ENCODE measurements at regions not wholly inside any gene's neighbourhood (a gene's known extent, or its start where the extent isn't known, plus 50 kb on each side); places are given as distances from the start of the nearest gene placed in this dataset.

DNA sequence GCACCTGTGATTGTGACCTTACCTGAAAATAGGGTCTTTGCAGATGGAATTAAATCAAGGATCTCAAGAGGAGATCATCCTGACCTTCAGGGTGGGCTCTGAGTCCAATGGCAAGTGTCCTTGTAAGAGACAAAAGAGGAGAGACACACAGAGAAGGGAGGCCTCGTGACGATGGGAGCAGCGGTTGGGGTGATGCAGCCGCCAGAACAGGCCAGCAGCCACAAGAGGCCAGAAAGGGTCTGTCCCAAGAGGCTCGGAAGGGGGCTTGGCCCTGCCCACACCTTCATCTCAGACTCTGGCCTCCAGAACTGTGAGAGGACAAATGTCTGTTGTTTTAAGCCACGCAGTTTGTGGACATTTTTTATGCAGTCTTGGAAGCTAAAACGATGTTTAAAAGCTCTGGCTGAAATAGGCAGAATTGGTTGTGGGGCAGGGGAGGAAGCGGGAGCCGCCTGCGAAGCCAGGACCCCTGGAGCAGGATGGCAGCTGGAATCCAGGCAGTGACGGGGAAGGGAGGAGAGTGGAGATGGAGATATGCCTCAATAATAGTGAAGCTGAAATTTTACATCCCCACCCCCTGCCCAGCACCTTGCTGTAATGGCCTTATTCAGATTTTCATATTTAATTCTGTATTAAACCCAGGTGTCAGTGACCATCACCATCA lies 216.4 kb downstream of the ANKRD60 start:
- H3F3A ChIP-seq (ENCODE audit: insufficient read depth), result no peaks in the 10 kb centered on the region
- H3K9ac ChIP-seq (ENCODE audit: low read length), result no peak overlapping the region
- no peaks in the 10 kb centered on the region for H3K9me3 ChIP-seq (ENCODE audit: insufficient read depth, low read length)

DNA sequence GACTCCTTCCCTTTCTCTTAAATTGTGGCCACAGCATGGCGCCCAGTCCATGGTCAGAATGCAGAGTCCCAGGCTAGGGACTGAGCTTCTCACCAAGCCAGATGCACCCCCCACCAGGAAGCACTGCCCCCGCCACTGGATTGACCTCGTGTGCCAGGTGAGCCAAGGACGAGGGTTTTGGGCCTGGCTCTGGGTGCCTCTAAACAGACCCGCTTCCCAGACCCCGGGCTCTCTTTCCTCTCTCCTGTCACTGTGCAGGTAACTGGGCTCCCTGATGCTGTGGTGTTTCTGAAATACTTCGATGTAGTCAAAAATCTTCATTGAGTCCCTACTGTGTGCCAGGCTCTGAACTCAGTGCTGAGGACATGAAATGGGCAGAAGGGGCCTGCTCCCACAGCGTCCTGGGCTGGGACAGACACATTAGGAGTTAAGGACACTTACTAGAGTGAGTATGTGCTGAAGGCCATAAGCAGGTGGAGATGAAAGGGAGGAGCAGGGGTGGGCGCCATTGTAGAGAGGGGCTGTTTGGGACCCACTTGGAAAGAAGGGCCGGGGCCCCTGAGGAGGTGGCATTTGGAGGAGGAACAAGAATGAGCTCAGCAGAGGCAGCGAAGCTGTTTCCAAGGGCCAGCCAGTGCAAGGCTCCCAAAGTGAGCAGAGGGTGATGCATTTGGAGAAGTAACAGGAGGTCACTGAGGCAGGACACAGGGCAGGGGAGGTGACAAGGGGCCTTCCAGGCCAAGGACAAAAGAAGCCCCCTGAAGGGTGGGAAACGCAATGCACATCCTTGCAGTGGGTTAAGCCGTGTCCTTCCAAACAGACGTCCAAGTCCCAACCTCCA lies 217.1 kb downstream of the ANKRD60 start:
- no peaks in the 10 kb centered on the region for H4K20me1 ChIP-seq (ENCODE audit: low read depth, low read length)
- H3F3A ChIP-seq (ENCODE audit: insufficient read depth), result no peaks in the 10 kb centered on the region
- no peak overlapping the region for H3K4me2 ChIP-seq (ENCODE audit: low read depth, low read length, poor library complexity, severe bottlenecking)
- no peaks in the 10 kb centered on the region for H3K9me2 ChIP-seq (replicated peaks; ENCODE audit: insufficient read depth, low read length)
- H3K27me3 ChIP-seq (ENCODE audit: low read length), result no peaks in the 10 kb centered on the region
- H3K27ac ChIP-seq (ENCODE audit: low read depth, low read length), result no peak overlapping the region
- no peaks in the 10 kb centered on the region for H3K79me2 ChIP-seq (ENCODE audit: insufficient read depth, low read length)
- TF ChIP-seq EZH2phosphoT487 (conservative IDR thresholded peaks at IDR 0.05; ENCODE audit: low read length), result no peak
- no peaks in the 10 kb centered on the region for H3K36me3 ChIP-seq (ENCODE audit: low read length)
- H3K9ac ChIP-seq (ENCODE audit: low read length), result no peak overlapping the region
- no peak overlapping the region for H3K4me3 ChIP-seq (ENCODE audit: insufficient read depth, low read length, poor library complexity, severe bottlenecking)
- no peaks in the 10 kb centered on the region for H3K9me3 ChIP-seq (ENCODE audit: insufficient read depth, low read length)
- no peak overlapping the region for H2AFZ ChIP-seq (ENCODE audit: low read depth, low read length, severe bottlenecking)

More for the DNA sequence above, 216.4 kb downstream of the ANKRD60 start:
- Histone ChIP-seq H3K36me3 (ENCODE audit: low read length) (no peaks in the 10 kb centered on the region), H4K20me1 (ENCODE audit: low read depth, low read length) (no peaks in the 10 kb centered on the region), H3K27ac (ENCODE audit: low read depth, low read length) (no peak overlapping the region), H3K4me2 (ENCODE audit: low read depth, low read length, poor library complexity, severe bottlenecking) (no peak overlapping the region), H3K27me3 (ENCODE audit: low read length) (no peaks in the 10 kb centered on the region), H3K4me3 (ENCODE audit: insufficient read depth, low read length, poor library complexity, severe bottlenecking) (no peak overlapping the region), H3K79me2 (ENCODE audit: insufficient read depth, low read length) (no peaks in the 10 kb centered on the region), H3K9me2 (replicated peaks; ENCODE audit: insufficient read depth, low read length) (no peaks in the 10 kb centered on the region), H2AFZ (ENCODE audit: low read depth, low read length, severe bottlenecking) (no peak overlapping the region)
- no peak for TF ChIP-seq EZH2phosphoT487 (conservative IDR thresholded peaks at IDR 0.05; ENCODE audit: low read length)
- TF ChIP-seq, protein P1, sequence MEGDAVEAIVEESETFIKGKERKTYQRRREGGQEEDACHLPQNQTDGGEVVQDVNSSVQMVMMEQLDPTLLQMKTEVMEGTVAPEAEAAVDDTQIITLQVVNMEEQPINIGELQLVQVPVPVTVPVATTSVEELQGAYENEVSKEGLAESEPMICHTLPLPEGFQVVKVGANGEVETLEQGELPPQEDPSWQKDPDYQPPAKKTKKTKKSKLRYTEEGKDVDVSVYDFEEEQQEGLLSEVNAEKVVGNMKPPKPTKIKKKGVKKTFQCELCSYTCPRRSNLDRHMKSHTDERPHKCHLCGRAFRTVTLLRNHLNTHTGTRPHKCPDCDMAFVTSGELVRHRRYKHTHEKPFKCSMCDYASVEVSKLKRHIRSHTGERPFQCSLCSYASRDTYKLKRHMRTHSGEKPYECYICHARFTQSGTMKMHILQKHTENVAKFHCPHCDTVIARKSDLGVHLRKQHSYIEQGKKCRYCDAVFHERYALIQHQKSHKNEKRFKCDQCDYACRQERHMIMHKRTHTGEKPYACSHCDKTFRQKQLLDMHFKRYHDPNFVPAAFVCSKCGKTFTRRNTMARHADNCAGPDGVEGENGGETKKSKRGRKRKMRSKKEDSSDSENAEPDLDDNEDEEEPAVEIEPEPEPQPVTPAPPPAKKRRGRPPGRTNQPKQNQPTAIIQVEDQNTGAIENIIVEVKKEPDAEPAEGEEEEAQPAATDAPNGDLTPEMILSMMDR (IDR thresholded peaks at IDR 0.05; ENCODE audit: insufficient read depth, low read length, poor library complexity, severe bottlenecking), result no peak

DNA sequence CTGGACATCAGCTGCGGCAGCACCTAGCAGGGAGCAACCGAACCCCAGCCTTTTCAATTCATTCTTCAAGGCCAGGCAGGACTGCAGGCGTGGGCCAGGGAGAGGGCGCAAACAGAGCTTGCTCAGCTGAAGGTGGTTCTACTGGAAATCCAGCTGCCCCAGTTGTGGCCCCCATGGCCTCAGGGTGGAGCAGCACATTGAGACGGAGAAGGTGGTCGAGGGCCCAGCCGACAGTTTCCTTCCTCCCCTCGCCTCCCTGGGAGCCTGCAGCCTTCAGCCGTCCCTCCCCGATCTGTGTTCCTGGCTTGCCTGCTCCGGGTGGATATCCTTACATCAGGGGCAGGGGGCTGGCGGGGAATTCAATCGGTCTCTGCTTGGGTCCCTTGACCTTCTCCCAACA lies 217.8 kb downstream of the ANKRD60 start:
- no peaks in the 10 kb centered on the region for H3K9me2 ChIP-seq (replicated peaks; ENCODE audit: insufficient read depth, low read length)
- no peaks in the 10 kb centered on the region for H3K79me2 ChIP-seq (ENCODE audit: insufficient read depth, low read length)
- no peaks in the 10 kb centered on the region for H3K36me3 ChIP-seq (ENCODE audit: low read length)
- no peaks in the 10 kb centered on the region for H3F3A ChIP-seq (ENCODE audit: insufficient read depth)
- no peak overlapping the region for H2AFZ ChIP-seq (ENCODE audit: low read depth, low read length, severe bottlenecking)
- no peaks in the 10 kb centered on the region for H4K20me1 ChIP-seq (ENCODE audit: low read depth, low read length)
- no peaks in the 10 kb centered on the region for H3K9me3 ChIP-seq (ENCODE audit: insufficient read depth, low read length)
- no peak overlapping the region for H3K4me3 ChIP-seq (ENCODE audit: insufficient read depth, low read length, poor library complexity, severe bottlenecking)
- no peak for TF ChIP-seq EZH2phosphoT487 (conservative IDR thresholded peaks at IDR 0.05; ENCODE audit: low read length)
- TF ChIP-seq, protein P1 (IDR thresholded peaks at IDR 0.05; ENCODE audit: insufficient read depth, low read length, poor library complexity, severe bottlenecking), result no peak
- H3K9ac ChIP-seq (ENCODE audit: low read length), result no peak overlapping the region
- H3K4me2 ChIP-seq (ENCODE audit: low read depth, low read length, poor library complexity, severe bottlenecking), result no peak overlapping the region
- no peak overlapping the region for H3K27ac ChIP-seq (ENCODE audit: low read depth, low read length)
- H3K27me3 ChIP-seq (ENCODE audit: low read length), result no peaks in the 10 kb centered on the region

DNA sequence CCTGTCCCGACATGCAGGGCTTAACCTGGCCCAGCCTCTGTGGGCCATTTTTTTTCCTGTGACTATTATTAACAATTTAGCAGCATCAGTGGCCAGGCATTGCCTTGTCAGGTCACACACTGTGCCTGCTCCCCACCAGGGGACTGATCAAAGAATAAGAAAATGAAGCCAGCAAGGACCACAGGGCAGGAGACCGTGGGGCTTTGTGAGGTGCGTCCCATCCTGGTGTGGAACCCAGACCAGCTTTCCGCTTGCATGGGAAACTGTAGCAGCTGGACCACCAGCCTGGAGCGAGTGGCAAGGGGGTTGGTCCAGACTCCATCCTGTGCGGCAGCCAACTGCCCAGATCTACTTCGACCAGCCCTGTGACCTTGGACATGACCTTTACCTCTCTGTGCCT lies 218.3 kb downstream of the ANKRD60 start:
- no peaks in the 10 kb centered on the region for H3F3A ChIP-seq (ENCODE audit: insufficient read depth)
- TF ChIP-seq, protein P1 (IDR thresholded peaks at IDR 0.05; ENCODE audit: insufficient read depth, low read length, poor library complexity, severe bottlenecking), result no peak
- no peak for TF ChIP-seq EZH2phosphoT487 (conservative IDR thresholded peaks at IDR 0.05; ENCODE audit: low read length)
- no peak overlapping the region for H3K4me2 ChIP-seq (ENCODE audit: low read depth, low read length, poor library complexity, severe bottlenecking)
- H2AFZ ChIP-seq (ENCODE audit: low read depth, low read length, severe bottlenecking), result no peak overlapping the region
- H3K9ac ChIP-seq (ENCODE audit: low read length), result no peak overlapping the region
- H3K9me2 ChIP-seq (replicated peaks; ENCODE audit: insufficient read depth, low read length), result no peaks in the 10 kb centered on the region
- no peaks in the 10 kb centered on the region for H3K27me3 ChIP-seq (ENCODE audit: low read length)
- no peaks in the 10 kb centered on the region for H3K79me2 ChIP-seq (ENCODE audit: insufficient read depth, low read length)
- H3K36me3 ChIP-seq (ENCODE audit: low read length), result no peaks in the 10 kb centered on the region
- H3K4me3 ChIP-seq (ENCODE audit: insufficient read depth, low read length, poor library complexity, severe bottlenecking), result no peak overlapping the region
- no peaks in the 10 kb centered on the region for H3K9me3 ChIP-seq (ENCODE audit: insufficient read depth, low read length)
- no peaks in the 10 kb centered on the region for H4K20me1 ChIP-seq (ENCODE audit: low read depth, low read length)
- H3K27ac ChIP-seq (ENCODE audit: low read depth, low read length), result no peak overlapping the region
